Activated naive CD4-positive, alpha-beta T cell treated with anti-CD3 and anti-CD28 coated beads for 36 hours (primary cell): ENCODE measurements at regions not wholly inside any gene's neighbourhood (a gene's known extent, or its start where the extent isn't known, plus 50 kb on each side); places are given as distances from the start of the nearest gene placed in this dataset.

ENCODE experiments used
- CTCF ChIA-PET: fragments of 350-600 bp; sonication (Branson Sonifier 250); formaldehyde crosslinking; loops from one replicate; lab custom pipeline; 2021; ENCODE audit warnings: antibody characterized with exemption; lab: Charles Lee
- DNase-seq: peaks from one replicate; pipeline ENCODE4 v3.0.0-alpha.2; 2020
- H3K27ac Mint-ChIP-seq: one replicate; pipeline ENCODE4 v1.8.0; 2021; ENCODE audit warnings: mild to moderate bottlenecking, mixed read lengths
- H3K27me3 Mint-ChIP-seq: one replicate; pipeline ENCODE4 v1.8.0; 2021; ENCODE audit warnings: low read depth, mixed read lengths
- H3K36me3 Mint-ChIP-seq: one replicate; pipeline ENCODE4 v1.8.0; 2021; ENCODE audit warnings: low read depth, mixed read lengths
- H3K4me1 Mint-ChIP-seq: one replicate; pipeline ENCODE4 v1.8.0; 2021; ENCODE audit warnings: low read depth, mixed read lengths
- H3K4me3 Mint-ChIP-seq: one replicate; pipeline ENCODE4 v1.8.0; 2021; ENCODE audit warnings: mild to moderate bottlenecking, moderate library complexity, mixed read lengths
- H3K9me3 Mint-ChIP-seq: one replicate; pipeline ENCODE4 v1.8.0; 2021; ENCODE audit warnings: mixed read lengths
- intact Hi-C: fragments of 100-400 bp; cut with micrococcal nuclease; formaldehyde crosslinking; loops from one replicate; pipeline ENCODE4 v1.15.1; 2023

- CTCF ChIA-PET, result no interaction called here
- H3K4me3 Mint-ChIP-seq, result no peak overlapping the region
- no peaks in the 10 kb centered on the region for H3K27me3 Mint-ChIP-seq
- intact Hi-C loops, result no loop called here
- no peak for DNase-seq
- no peak overlapping the region for H3K27ac Mint-ChIP-seq
- peaks cover 7% of the 10 kb centered on the region for H3K9me3 Mint-ChIP-seq
- H3K36me3 Mint-ChIP-seq, result no peaks in the 10 kb centered on the region
- no peaks in the 10 kb centered on the region for H3K4me1 Mint-ChIP-seq
These were observed 102.0 kb downstream of the ERMARD start for GRCh38 chr6:169853196-169854082.

- Mint-ChIP-seq H3K27me3 (no peaks in the 10 kb centered on the region), H3K4me3 (no peak overlapping the region), H3K9me3 (peaks cover 3% of the 10 kb centered on the region), H3K4me1 (no peaks in the 10 kb centered on the region), H3K27ac (no peak overlapping the region), H3K36me3 (no peaks in the 10 kb centered on the region)
- DNase-seq, result no peak
- CTCF ChIA-PET, result no interaction called here
- intact Hi-C loops, result no loop called here
These were observed 101.2 kb downstream of the ERMARD start for GRCh38 chr6:169852504-169853195.

GRCh38 chr6:169851641-169852503 lies 100.5 kb downstream of the ERMARD start:
- Mint-ChIP-seq H3K27ac (no peak overlapping the region), H3K4me3 (no peak overlapping the region), H3K4me1 (no peaks in the 10 kb centered on the region), H3K27me3 (no peaks in the 10 kb centered on the region), H3K36me3 (no peaks in the 10 kb centered on the region), H3K9me3 (no peaks in the 10 kb centered on the region)
- no peak for DNase-seq
- intact Hi-C loops, result no loop called here
- CTCF ChIA-PET, result interaction anchor here (0.6 kb wide), 1 partner anchor 24 kb away, joined by 3 read pairs; no protein-coding TSS in a partner anchor

GRCh38 chr6:169850746-169851145 lies 99.3 kb downstream of the ERMARD start:
- CTCF ChIA-PET, result no interaction called here
- H3K27ac Mint-ChIP-seq, result no peak overlapping the region
- DNase-seq, result no peak

GRCh38 chr6:169850154-169850553 lies 98.7 kb downstream of the ERMARD start:
- H3K27ac Mint-ChIP-seq, result no peak overlapping the region
- no peaks in the 10 kb centered on the region for H3K27me3 Mint-ChIP-seq
- CTCF ChIA-PET, result no interaction called here
- no peaks in the 10 kb centered on the region for H3K36me3 Mint-ChIP-seq
- intact Hi-C loops, result no loop called here
- no peaks in the 10 kb centered on the region for H3K9me3 Mint-ChIP-seq
- no peaks in the 10 kb centered on the region for H3K4me1 Mint-ChIP-seq
- no peak for DNase-seq
- H3K4me3 Mint-ChIP-seq, result no peak overlapping the region

More at GRCh38 chr6:169850746-169851145, 99.3 kb downstream of the ERMARD start:
- intact Hi-C loops, result no loop called here
- no peaks in the 10 kb centered on the region for H3K4me1 Mint-ChIP-seq
- H3K36me3 Mint-ChIP-seq, result no peaks in the 10 kb centered on the region
- H3K27me3 Mint-ChIP-seq, result no peaks in the 10 kb centered on the region
- H3K9me3 Mint-ChIP-seq, result no peaks in the 10 kb centered on the region
- no peak overlapping the region for H3K4me3 Mint-ChIP-seq

GRCh38 chr6:169849396-169849795 lies 98.0 kb downstream of the ERMARD start:
- no peaks in the 10 kb centered on the region for H3K36me3 Mint-ChIP-seq
- CTCF ChIA-PET, result interaction anchor here (1.2 kb wide), 1 partner anchor 18 kb away, joined by 5 read pairs; no protein-coding TSS in a partner anchor
- no peak for DNase-seq
- no peak overlapping the region for H3K27ac Mint-ChIP-seq
- H3K4me3 Mint-ChIP-seq, result no peak overlapping the region
- no peaks in the 10 kb centered on the region for H3K9me3 Mint-ChIP-seq
- intact Hi-C loops, result no loop called here
- H3K4me1 Mint-ChIP-seq, result no peaks in the 10 kb centered on the region
- H3K27me3 Mint-ChIP-seq, result no peaks in the 10 kb centered on the region

GRCh38 chr6:169848946-169849345 lies 97.5 kb downstream of the ERMARD start:
- H3K9me3 Mint-ChIP-seq, result no peaks in the 10 kb centered on the region
- H3K36me3 Mint-ChIP-seq, result no peaks in the 10 kb centered on the region
- intact Hi-C loops, result no loop called here
- CTCF ChIA-PET, result interaction anchor here (1.2 kb wide), 1 partner anchor 18 kb away, joined by 5 read pairs; no protein-coding TSS in a partner anchor
- H3K4me3 Mint-ChIP-seq, result no peak overlapping the region
- H3K27ac Mint-ChIP-seq, result no peak overlapping the region
- no peak for DNase-seq
- no peaks in the 10 kb centered on the region for H3K4me1 Mint-ChIP-seq
- no peaks in the 10 kb centered on the region for H3K27me3 Mint-ChIP-seq

- Mint-ChIP-seq H3K9me3 (no peaks in the 10 kb centered on the region), H3K36me3 (no peaks in the 10 kb centered on the region), H3K27me3 (no peaks in the 10 kb centered on the region), H3K27ac (no peak overlapping the region), H3K4me3 (no peak overlapping the region), H3K4me1 (no peaks in the 10 kb centered on the region)
- CTCF ChIA-PET, result no interaction called here
- intact Hi-C loops, result no loop called here
- DNase-seq, result no peak
These were observed 96.5 kb downstream of the ERMARD start for GRCh38 chr6:169847901-169848311.

- CTCF ChIA-PET, result interaction anchor here (1.9 kb wide), 1 partner anchor 16 kb away, joined by 9 read pairs; no protein-coding TSS in a partner anchor
- Mint-ChIP-seq H3K4me1 (no peaks in the 10 kb centered on the region), H3K4me3 (no peak overlapping the region), H3K27me3 (no peaks in the 10 kb centered on the region), H3K36me3 (no peaks in the 10 kb centered on the region), H3K9me3 (no peaks in the 10 kb centered on the region), H3K27ac (no peak overlapping the region)
- DNase-seq, result no peak
- intact Hi-C loops, result no loop called here
These were observed 95.8 kb downstream of the ERMARD start for GRCh38 chr6:169847141-169847674.

- intact Hi-C loops, result no loop called here
- no peaks in the 10 kb centered on the region for H3K36me3 Mint-ChIP-seq
- H3K4me3 Mint-ChIP-seq, result no peak overlapping the region
- H3K27ac Mint-ChIP-seq, result no peak overlapping the region
- H3K27me3 Mint-ChIP-seq, result no peaks in the 10 kb centered on the region
- no peaks in the 10 kb centered on the region for H3K4me1 Mint-ChIP-seq
- no peaks in the 10 kb centered on the region for H3K9me3 Mint-ChIP-seq
- CTCF ChIA-PET, result interaction anchor here (0.6 to 1.9 kb wide), 2 partner anchors 15 to 261 kb away, joined by 3 to 9 read pairs; no protein-coding TSS in a partner anchor
- no peak for DNase-seq
These were observed 95.0 kb downstream of the ERMARD start for GRCh38 chr6:169846286-169847056.
